Right lobe of liver (tissue), 6 donors: ENCODE measurements at regions not wholly inside any gene's neighbourhood (a gene's known extent, or its start where the extent isn't known, plus 50 kb on each side); places are given as distances from the start of the nearest gene placed in this dataset.
A peak's percentile ranks its signal among the peaks of the same experiment; 100 is the strongest.

Experiments used
- ATAC-seq, 4 donors: fragments of 200-7000 bp; cut with Tn5 transposase; one replicate each; pipeline ENCODE4 v1.9.1; 2020; ENCODE audit warnings: mild to moderate bottlenecking in 4 of 4, moderate library complexity in 4 of 4
- DNase-seq, 3 donors: peaks; one replicate each; pipeline ENCODE4 v3.0.0-alpha.2; 2020
- H3K27ac ChIP-seq, 3 donors: fragments of 200-600 bp; one replicate each; pipeline ENCODE4 v1.8.0; 2022
- H3K27me3 ChIP-seq, 2 donors: fragments of 200-600 bp; one replicate each; pipeline ENCODE4 v1.8.0; 2022
- H3K36me3 ChIP-seq, 4 donors: fragments of 200-600 bp; sonication (generic) in 1 of 4; one replicate each; pipeline versions ENCODE4 v1.5.1 to v1.8.0; 2017 to 2022; ENCODE audit warnings: control low read depth in 1 of 4
- H3K4me1 ChIP-seq, 4 donors: fragments of 200-600 bp; sonication (generic) in 1 of 4; one replicate each; pipeline versions ENCODE4 v1.5.1 to v1.8.0; 2017 to 2022; ENCODE audit warnings: control low read depth in 1 of 4
- H3K4me3 ChIP-seq, 3 donors: fragments of 200-600 bp; one replicate each; pipeline ENCODE4 v1.8.0; 2022
- H3K9me3 ChIP-seq, 4 donors: fragments of 200-600 bp; sonication (generic) in 1 of 4; one replicate each; pipeline versions ENCODE4 v1.5.1 to v1.8.0; 2017 to 2022; ENCODE audit warnings: control low read depth in 1 of 4
- CTCF ChIP-seq, 4 donors: fragments of 200-600 bp in 3 of 4; fragments of 450-650 bp in 1 of 4; IDR thresholded peaks; one replicate each; pipeline versions ENCODE4 v1.5.1 to v1.8.0; 2016 to 2022; ENCODE audit warnings: antibody characterized with exemption in 4 of 4, mild to moderate bottlenecking in 2 of 4
- POLR2A ChIP-seq: fragments of 450-650 bp; IDR thresholded peaks from one replicate; pipeline ENCODE4 v1.6.1; 2017; ENCODE audit warnings: antibody characterized with exemption, mild to moderate bottlenecking
- WGBS: methylation state at CpG from one replicate; pipeline ENCODE4 v1.1.6; 2018; ENCODE audit warnings: low coverage, low lambda C conversion rate; ENCODE audit not compliant: insufficient coverage; ENCODE audit errors: missing lambda C conversion rate; 5-methylcytosine and 5-hydroxymethylcytosine counted together
- intact Hi-C, 2 donors: fragments of 100-400 bp; cut with DNase I; formaldehyde crosslinking; loops; one replicate each; pipeline versions ENCODE4 v1.11.2 to v1.14.1; 2022
- donor health status: DM: no; HTN: yes; CAD: no.
- donor health status: DM: no; HTN: no; CAD: no.
- donor health status: DM: no; HTN: no; CAD: no.
- donor health status: DM: no; HTN: yes; CAD: no.
- donor health status: DM: no; HTN: yes; CAD: no.

- intact Hi-C loops = no loop called here
- ATAC-seq (no peak), DNase-seq (no peak)
- H3K9me3 ChIP-seq = no peaks in the 10 kb centered on the region
- no peaks in the 10 kb centered on the region for H3K36me3 ChIP-seq
- H3K4me3 ChIP-seq = no peak overlapping the region
- H3K27ac ChIP-seq = no peak overlapping the region
- 49% methylated on average over 3 of the region's 3 CpGs for WGBS
- no peak for TF ChIP-seq POLR2A
- no peak for TF ChIP-seq CTCF (IDR thresholded peaks at IDR 0.05)
- no peaks in the 10 kb centered on the region for H3K27me3 ChIP-seq
- no peaks in the 10 kb centered on the region for H3K4me1 ChIP-seq
Measured at GRCh38 chr20:11540558-11540957, 377.1 kb upstream of the BTBD3 start.

GRCh38 chr20:11542645-11543044, 375.0 kb upstream of the BTBD3 start:
- Histone ChIP-seq H3K36me3 (no peaks in the 10 kb centered on the region), H3K4me1 (no peaks in the 10 kb centered on the region), H3K9me3 (no peaks in the 10 kb centered on the region), H3K27me3 (no peaks in the 10 kb centered on the region), H3K27ac (no peak overlapping the region), H3K4me3 (no peak overlapping the region)
- intact Hi-C loops = no loop called here
- ATAC-seq (no peak), DNase-seq (no peak)
- no peak for TF ChIP-seq POLR2A
- no peak for TF ChIP-seq CTCF (IDR thresholded peaks at IDR 0.05)
- WGBS = 59% methylated on average over 2 of the region's 2 CpGs

DNA sequence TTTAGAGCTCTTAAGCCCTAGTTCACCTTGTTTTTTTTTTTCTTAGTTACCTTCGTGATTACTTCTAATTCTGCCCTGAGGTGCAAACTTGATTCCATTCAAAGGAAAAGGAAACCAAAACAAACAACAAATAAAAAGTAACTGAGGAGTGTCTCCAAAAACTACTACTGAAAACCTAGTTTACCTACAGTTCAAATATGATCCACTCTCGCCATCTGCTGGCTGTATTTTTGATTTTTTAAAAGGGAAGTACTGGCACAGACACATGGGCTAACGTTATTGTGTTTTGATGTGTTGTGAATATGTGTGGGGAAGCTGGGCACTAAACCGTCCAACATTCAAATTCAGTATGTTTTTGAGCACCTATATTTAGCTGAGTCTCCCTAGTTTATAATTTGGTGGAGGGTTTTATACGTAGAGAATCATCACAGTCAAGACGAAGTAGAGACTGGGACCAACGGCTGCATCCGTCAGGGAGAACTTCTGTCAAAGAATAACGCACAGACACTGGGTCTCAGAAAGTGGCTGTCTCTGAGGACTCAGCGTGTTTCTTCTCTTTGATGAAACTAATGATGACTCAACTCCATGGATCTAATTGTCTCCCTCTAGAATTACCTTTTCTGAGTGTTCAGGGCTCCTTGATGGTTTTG, 373.5 kb upstream of the BTBD3 start:
- Histone ChIP-seq H3K9me3 (no peaks in the 10 kb centered on the region), H3K36me3 (no peaks in the 10 kb centered on the region), H3K4me3 (no peak overlapping the region), H3K27ac (no peak overlapping the region), H3K4me1 (no peaks in the 10 kb centered on the region), H3K27me3 (no peaks in the 10 kb centered on the region)
- peak; percentile 66 to 86 (median 76) for ATAC-seq
- peak; percentile 56 to 64 (median 58) for TF ChIP-seq CTCF (IDR thresholded peaks at IDR 0.05)
- TF ChIP-seq POLR2A = no peak
- intact Hi-C loops = no loop called here
- no peak for DNase-seq
- 17% methylated on average over 10 of the region's 10 CpGs for WGBS

- Histone ChIP-seq H3K27ac (no peak overlapping the region), H3K9me3 (no peaks in the 10 kb centered on the region), H3K4me3 (no peak overlapping the region), H3K4me1 (peaks cover 0 to 6% (median 0%) of the 10 kb centered on the region in 4 donors), H3K27me3 (no peaks in the 10 kb centered on the region), H3K36me3 (no peaks in the 10 kb centered on the region)
- WGBS = 64% methylated on average over 7 of the region's 7 CpGs
- DNase-seq = no peak
- TF ChIP-seq POLR2A (no peak), CTCF (IDR thresholded peaks at IDR 0.05) (no peak)
- ATAC-seq = no peak
- intact Hi-C loops = no loop called here
Measured at GRCh38 chr20:11546939-11547338, 370.8 kb upstream of the BTBD3 start.
